ENCODE measurements at regions not wholly inside any gene's neighbourhood (a gene's known extent, or its start where the extent isn't known, plus 50 kb on each side); places are given as distances from the start of the nearest gene placed in this dataset.

DNA sequence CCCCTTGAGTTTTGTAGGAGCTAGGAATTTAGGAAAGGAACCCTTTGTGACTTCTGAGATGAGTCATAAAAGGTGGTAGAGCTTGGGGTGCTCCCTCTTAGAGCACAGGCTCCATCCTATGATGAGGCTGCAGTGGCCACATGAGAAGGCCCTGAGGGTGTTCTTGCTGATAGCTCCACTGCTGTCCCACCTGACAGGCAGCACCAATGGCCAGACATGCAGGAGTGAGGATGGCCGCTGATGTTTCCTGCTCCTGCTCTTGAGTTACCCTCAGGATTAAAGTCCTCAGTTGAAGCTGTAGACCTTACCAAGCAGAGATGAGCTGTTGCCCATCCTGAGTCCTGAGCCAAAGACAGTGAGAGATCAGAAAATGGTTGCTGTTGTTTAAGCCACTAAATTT is 512.1 kb downstream of the CDH26 start:
- Histone ChIP-seq H2AFZ (ENCODE audit: low read depth, low read length, severe bottlenecking) (no peak overlapping the region), H3K4me3 (ENCODE audit: insufficient read depth, low read length, poor library complexity, severe bottlenecking) (no peak overlapping the region), H3K9ac (ENCODE audit: low read length) (no peak overlapping the region), H3F3A (ENCODE audit: insufficient read depth) (no peaks in the 10 kb centered on the region), H3K27ac (ENCODE audit: low read depth, low read length) (no peak overlapping the region), H3K79me2 (ENCODE audit: insufficient read depth, low read length) (no peaks in the 10 kb centered on the region), H3K27me3 (ENCODE audit: low read length) (no peaks in the 10 kb centered on the region), H4K20me1 (ENCODE audit: low read depth, low read length) (no peaks in the 10 kb centered on the region), H3K9me3 (ENCODE audit: insufficient read depth, low read length) (no peaks in the 10 kb centered on the region), H3K36me3 (ENCODE audit: low read length) (no peaks in the 10 kb centered on the region), H3K9me2 (replicated peaks; ENCODE audit: insufficient read depth, low read length) (no peaks in the 10 kb centered on the region), H3K4me2 (ENCODE audit: low read depth, low read length, poor library complexity, severe bottlenecking) (no peak overlapping the region)
- TF ChIP-seq, protein P1, sequence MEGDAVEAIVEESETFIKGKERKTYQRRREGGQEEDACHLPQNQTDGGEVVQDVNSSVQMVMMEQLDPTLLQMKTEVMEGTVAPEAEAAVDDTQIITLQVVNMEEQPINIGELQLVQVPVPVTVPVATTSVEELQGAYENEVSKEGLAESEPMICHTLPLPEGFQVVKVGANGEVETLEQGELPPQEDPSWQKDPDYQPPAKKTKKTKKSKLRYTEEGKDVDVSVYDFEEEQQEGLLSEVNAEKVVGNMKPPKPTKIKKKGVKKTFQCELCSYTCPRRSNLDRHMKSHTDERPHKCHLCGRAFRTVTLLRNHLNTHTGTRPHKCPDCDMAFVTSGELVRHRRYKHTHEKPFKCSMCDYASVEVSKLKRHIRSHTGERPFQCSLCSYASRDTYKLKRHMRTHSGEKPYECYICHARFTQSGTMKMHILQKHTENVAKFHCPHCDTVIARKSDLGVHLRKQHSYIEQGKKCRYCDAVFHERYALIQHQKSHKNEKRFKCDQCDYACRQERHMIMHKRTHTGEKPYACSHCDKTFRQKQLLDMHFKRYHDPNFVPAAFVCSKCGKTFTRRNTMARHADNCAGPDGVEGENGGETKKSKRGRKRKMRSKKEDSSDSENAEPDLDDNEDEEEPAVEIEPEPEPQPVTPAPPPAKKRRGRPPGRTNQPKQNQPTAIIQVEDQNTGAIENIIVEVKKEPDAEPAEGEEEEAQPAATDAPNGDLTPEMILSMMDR (IDR thresholded peaks at IDR 0.05; ENCODE audit: insufficient read depth, low read length, poor library complexity, severe bottlenecking) = no peak
- no peak for TF ChIP-seq EZH2phosphoT487 (conservative IDR thresholded peaks at IDR 0.05; ENCODE audit: low read length)

DNA sequence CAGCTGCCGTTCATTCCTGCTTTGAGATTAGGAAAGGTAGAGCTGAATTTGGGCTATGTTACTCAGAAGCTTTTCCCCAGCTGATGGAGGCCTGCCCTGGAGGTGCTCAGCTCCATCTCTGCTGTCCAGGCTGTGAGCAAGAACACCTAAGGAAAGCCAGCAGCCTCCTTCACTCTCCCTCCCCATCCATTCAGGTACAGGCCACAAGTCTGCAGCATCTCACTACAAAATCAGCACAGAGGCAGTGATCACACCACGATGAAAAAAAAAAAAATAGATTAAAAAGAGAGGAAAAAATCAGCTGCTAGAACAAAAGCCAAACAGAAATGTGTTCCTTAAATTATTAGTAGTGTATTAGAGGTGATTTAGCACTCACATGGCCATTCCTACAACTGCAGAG is 515.0 kb downstream of the CDH26 start:
- Histone ChIP-seq H3K36me3 (ENCODE audit: low read length) (no peaks in the 10 kb centered on the region), H3K9me3 (ENCODE audit: insufficient read depth, low read length) (no peaks in the 10 kb centered on the region), H3K4me3 (ENCODE audit: insufficient read depth, low read length, poor library complexity, severe bottlenecking) (no peak overlapping the region), H3K79me2 (ENCODE audit: insufficient read depth, low read length) (no peaks in the 10 kb centered on the region), H3K27me3 (ENCODE audit: low read length) (no peaks in the 10 kb centered on the region), H4K20me1 (ENCODE audit: low read depth, low read length) (no peaks in the 10 kb centered on the region), H2AFZ (ENCODE audit: low read depth, low read length, severe bottlenecking) (no peak overlapping the region), H3K27ac (ENCODE audit: low read depth, low read length) (no peak overlapping the region), H3K4me2 (ENCODE audit: low read depth, low read length, poor library complexity, severe bottlenecking) (no peak overlapping the region), H3K9ac (ENCODE audit: low read length) (no peak overlapping the region), H3K9me2 (replicated peaks; ENCODE audit: insufficient read depth, low read length) (no peaks in the 10 kb centered on the region), H3F3A (ENCODE audit: insufficient read depth) (no peaks in the 10 kb centered on the region)
- TF ChIP-seq, protein P1 (IDR thresholded peaks at IDR 0.05; ENCODE audit: insufficient read depth, low read length, poor library complexity, severe bottlenecking) = no peak

DNA sequence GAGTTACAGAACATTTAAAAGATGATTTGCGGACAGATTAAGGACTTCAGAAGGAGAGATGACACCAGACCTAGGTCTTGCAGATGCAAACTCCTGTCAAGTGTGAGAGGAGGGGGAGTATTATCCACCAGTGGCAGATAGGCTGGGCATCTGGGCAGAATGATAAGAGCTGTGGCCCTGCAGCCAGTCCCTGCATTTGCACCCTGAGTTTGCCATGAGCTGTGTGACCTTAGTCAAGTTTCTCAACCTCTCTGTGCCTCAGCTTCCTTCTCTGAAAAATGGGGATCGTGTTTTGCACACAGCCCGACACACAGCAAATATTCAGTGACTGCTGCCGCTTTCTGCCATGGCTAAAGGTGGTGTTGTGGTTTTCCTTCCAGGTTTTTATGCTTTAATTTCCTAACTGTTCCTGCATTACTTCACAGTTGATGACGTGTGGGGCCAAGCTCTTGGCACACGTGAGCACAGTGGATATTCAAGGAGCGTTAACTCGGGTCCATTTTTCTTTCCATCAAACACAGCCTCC is 516.2 kb downstream of the CDH26 start:
- Histone ChIP-seq H3K4me2 (ENCODE audit: low read depth, low read length, poor library complexity, severe bottlenecking) (no peak overlapping the region), H3K79me2 (ENCODE audit: insufficient read depth, low read length) (no peaks in the 10 kb centered on the region), H2AFZ (ENCODE audit: low read depth, low read length, severe bottlenecking) (no peak overlapping the region), H3F3A (ENCODE audit: insufficient read depth) (no peaks in the 10 kb centered on the region), H3K9me2 (replicated peaks; ENCODE audit: insufficient read depth, low read length) (no peaks in the 10 kb centered on the region), H3K4me3 (ENCODE audit: insufficient read depth, low read length, poor library complexity, severe bottlenecking) (no peak overlapping the region), H4K20me1 (ENCODE audit: low read depth, low read length) (no peaks in the 10 kb centered on the region), H3K36me3 (ENCODE audit: low read length) (no peaks in the 10 kb centered on the region), H3K9me3 (ENCODE audit: insufficient read depth, low read length) (no peaks in the 10 kb centered on the region), H3K27ac (ENCODE audit: low read depth, low read length) (no peak overlapping the region), H3K27me3 (ENCODE audit: low read length) (no peaks in the 10 kb centered on the region), H3K9ac (ENCODE audit: low read length) (no peak overlapping the region)
- TF ChIP-seq, protein P1 (IDR thresholded peaks at IDR 0.05; ENCODE audit: insufficient read depth, low read length, poor library complexity, severe bottlenecking) = no peak
- no peak for TF ChIP-seq EZH2phosphoT487 (conservative IDR thresholded peaks at IDR 0.05; ENCODE audit: low read length)
